Stimulated activated CD8-positive, alpha-beta memory T cell treated with anti-CD3 and anti-CD28 coated beads, Interleukin-7, amount 100 ng/mL, for 1 hour (primary cell): ENCODE measurements at regions not wholly inside any gene's neighbourhood (a gene's known extent, or its start where the extent isn't known, plus 50 kb on each side); places are given as distances from the start of the nearest gene placed in this dataset.
"Not testable (repeated sequence)": the region's sequence is repeated elsewhere in the genome, so short reads cannot be mapped to it uniquely, and the experiment has no call there.

ENCODE experiments used
- DNase-seq, 2 donors: peaks; one replicate each; pipeline ENCODE4 v3.0.0-alpha.2; 2020; ENCODE audit warnings: low read depth in 2 of 2

- no peak for DNase-seq
These were observed 178.0 kb downstream of the SYK start for GRCh38 chr9:90979639-90980038.

GRCh38 chr9:90981726-90982125, 180.1 kb downstream of the SYK start:
- DNase-seq: no peak

- DNase-seq: no peak
These were observed 181.8 kb downstream of the SYK start for GRCh38 chr9:90983394-90983793.

- no peak for DNase-seq
These were observed 184.0 kb downstream of the SYK start for GRCh38 chr9:90985631-90986030.

- no peak for DNase-seq
These were observed 184.5 kb downstream of the SYK start for GRCh38 chr9:90986161-90986560.

GRCh38 chr9:90987566-90987965, 185.9 kb downstream of the SYK start:
- DNase-seq: no peak

GRCh38 chr9:90988318-90988717, 186.7 kb downstream of the SYK start:
- DNase-seq: no peak

- DNase-seq: no peak
These were observed 190.3 kb downstream of the SYK start for GRCh38 chr9:90991953-90992352.

GRCh38 chr9:90995516-90995915, 193.9 kb downstream of the SYK start:
- DNase-seq: no peak

- no peak for DNase-seq
These were observed 194.8 kb downstream of the SYK start for GRCh38 chr9:90996154-90997065.

- no peak for DNase-seq
These were observed 197.0 kb downstream of the SYK start for GRCh38 chr9:90998573-90998972.

- DNase-seq: no peak
These were observed 198.1 kb downstream of the SYK start for GRCh38 chr9:90999425-91000397.

GRCh38 chr9:91001146-91001611, 199.6 kb downstream of the SYK start:
- DNase-seq: no peak

- no peak for DNase-seq
These were observed 202.9 kb downstream of the SYK start for GRCh38 chr9:91004484-91004883.

GRCh38 chr9:91004992-91005391, 203.4 kb downstream of the SYK start:
- DNase-seq: no peak

GRCh38 chr9:91006046-91006445, 204.4 kb downstream of the SYK start:
- no peak for DNase-seq

GRCh38 chr9:91008568-91008967, 206.9 kb downstream of the SYK start:
- DNase-seq: no peak

- no peak for DNase-seq
These were observed 210.3 kb downstream of the SYK start for GRCh38 chr9:91011891-91012290.

GRCh38 chr9:91012933-91013841, 211.6 kb downstream of the SYK start:
- DNase-seq: no peak

GRCh38 chr9:91017245-91017644, 215.6 kb downstream of the SYK start:
- no peak for DNase-seq

- not testable (repeated sequence) for DNase-seq
These were observed 218.3 kb downstream of the SYK start for GRCh38 chr9:91019871-91020270.
